ENCODE measurements at regions not wholly inside any gene's neighbourhood (a gene's known extent, or its start where the extent isn't known, plus 50 kb on each side); places are given as distances from the start of the nearest gene placed in this dataset.

DNA sequence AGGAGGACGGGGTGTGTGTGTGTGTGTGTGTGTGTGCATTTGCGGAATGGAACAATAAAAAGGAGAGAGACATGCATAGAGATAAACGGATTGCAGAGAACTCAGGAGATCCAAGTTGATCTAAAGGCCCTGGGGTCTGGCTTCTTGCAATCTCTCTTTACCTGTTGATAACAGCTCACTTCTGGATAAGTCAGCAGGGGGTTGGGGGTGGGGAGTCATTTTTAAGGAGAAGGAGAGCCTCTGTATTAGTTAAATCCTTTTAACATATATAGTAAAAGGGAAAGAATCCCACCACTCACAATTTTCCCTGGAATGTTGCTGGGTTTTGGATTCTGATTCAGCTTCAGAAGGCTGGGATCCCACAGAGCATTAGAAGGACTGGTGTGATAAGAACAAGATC is 87.5 kb upstream of the MITF start:
- Histone ChIP-seq H3K27me3 (replicated peaks; ENCODE audit: insufficient read depth) (no peaks in the 10 kb centered on the region), H3K4me3 (no peak overlapping the region), H3K9me3 (no peaks in the 10 kb centered on the region), H3K36me3 (no peaks in the 10 kb centered on the region), H3K4me1 (replicated peaks) (no peaks in the 10 kb centered on the region), H3K27ac (no peak overlapping the region)
- TF ChIP-seq POLR2AphosphoS5 (IDR thresholded peaks at IDR 0.05) (no peak), POLR2A (IDR thresholded peaks at IDR 0.05) (no peak)
- TF ChIP-seq, protein P1, sequence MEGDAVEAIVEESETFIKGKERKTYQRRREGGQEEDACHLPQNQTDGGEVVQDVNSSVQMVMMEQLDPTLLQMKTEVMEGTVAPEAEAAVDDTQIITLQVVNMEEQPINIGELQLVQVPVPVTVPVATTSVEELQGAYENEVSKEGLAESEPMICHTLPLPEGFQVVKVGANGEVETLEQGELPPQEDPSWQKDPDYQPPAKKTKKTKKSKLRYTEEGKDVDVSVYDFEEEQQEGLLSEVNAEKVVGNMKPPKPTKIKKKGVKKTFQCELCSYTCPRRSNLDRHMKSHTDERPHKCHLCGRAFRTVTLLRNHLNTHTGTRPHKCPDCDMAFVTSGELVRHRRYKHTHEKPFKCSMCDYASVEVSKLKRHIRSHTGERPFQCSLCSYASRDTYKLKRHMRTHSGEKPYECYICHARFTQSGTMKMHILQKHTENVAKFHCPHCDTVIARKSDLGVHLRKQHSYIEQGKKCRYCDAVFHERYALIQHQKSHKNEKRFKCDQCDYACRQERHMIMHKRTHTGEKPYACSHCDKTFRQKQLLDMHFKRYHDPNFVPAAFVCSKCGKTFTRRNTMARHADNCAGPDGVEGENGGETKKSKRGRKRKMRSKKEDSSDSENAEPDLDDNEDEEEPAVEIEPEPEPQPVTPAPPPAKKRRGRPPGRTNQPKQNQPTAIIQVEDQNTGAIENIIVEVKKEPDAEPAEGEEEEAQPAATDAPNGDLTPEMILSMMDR (IDR thresholded peaks at IDR 0.05) = no peak
- WGBS = 90% methylated on average over 3 of the region's 3 CpGs
- DNase-seq (ENCODE audit: low spot score) = no peak
- intact Hi-C loops (cut with DNase I) = loop anchor here (5.0 kb wide), 1 partner anchor 89 kb away; no protein-coding TSS in a partner anchor

DNA sequence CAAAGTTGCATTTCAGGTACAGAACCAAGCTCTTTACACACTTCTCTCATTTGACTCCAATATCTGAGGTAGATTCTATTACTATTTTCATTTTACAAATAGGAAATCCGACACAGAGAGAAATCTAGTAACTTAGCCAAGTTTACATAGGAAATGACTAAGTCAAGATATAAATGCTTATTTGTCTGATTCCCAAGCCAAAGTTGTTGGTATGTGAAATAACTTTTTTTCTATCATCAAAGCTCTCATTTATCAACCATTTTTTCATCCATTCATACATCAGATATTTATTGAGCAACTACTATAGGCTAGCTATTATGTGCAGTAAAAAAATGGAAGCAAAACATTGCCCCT is 89.2 kb upstream of the MITF start:
- H3K4me3 ChIP-seq = no peak overlapping the region
- TF ChIP-seq POLR2AphosphoS5 (IDR thresholded peaks at IDR 0.05) (no peak), POLR2A (IDR thresholded peaks at IDR 0.05) (no peak)
- TF ChIP-seq, protein P1 (IDR thresholded peaks at IDR 0.05) = no peak
- H3K36me3 ChIP-seq = no peaks in the 10 kb centered on the region
- H3K27me3 ChIP-seq (replicated peaks; ENCODE audit: insufficient read depth) = no peaks in the 10 kb centered on the region
- no peaks in the 10 kb centered on the region for H3K4me1 ChIP-seq (replicated peaks)
- H3K9me3 ChIP-seq = no peaks in the 10 kb centered on the region
- intact Hi-C loops (cut with DNase I) = loop anchor here (5.0 kb wide), 1 partner anchor 88 kb away; no protein-coding TSS in a partner anchor
- DNase-seq (ENCODE audit: low spot score) = no peak
- H3K27ac ChIP-seq = no peak overlapping the region
- 16% methylated on average over 1 of the region's 1 CpG for WGBS

DNA sequence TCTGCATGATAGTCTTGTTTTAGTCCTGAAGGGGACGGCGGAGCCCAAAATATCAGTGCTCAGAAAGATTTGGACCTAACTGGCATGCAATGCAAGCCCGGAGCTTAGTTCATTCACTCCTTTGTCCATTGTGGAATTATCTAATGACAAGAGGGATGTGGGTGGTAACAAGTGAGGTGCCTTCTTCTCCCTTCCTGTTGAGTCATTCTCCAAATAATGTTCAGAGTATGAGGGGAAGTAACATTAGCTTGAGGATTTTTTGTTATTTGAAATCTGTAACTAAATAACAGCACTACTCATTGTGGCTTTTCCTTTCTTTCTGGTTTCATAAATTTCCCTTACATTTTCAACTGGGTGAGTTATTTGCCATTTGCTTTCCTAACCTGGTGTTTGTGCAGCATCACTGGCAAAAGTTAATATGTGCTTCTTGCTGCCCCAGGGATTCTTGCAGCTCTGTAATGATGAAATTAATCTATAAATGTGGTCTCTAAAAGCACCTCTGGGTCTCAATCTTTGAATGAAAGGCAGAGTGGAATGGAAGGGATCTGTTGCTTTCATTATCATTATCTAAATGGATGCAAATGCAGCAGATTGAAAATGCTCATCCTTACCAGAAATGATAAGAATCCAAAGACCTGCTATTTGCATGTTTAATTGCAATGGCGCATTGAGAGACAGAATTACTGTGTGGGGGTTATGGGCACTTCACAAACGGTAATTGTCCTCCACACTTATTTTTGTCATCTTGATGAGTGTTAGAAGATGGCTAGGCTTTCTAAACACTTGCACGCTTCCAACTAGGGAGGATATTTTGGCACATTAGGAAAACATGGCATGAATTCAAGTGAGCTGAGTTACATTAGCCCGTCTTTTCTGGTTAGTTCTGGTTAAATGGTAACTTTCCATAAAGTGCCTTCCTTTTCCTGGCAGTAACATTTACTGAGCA is 89.9 kb upstream of the MITF start:
- no peaks in the 10 kb centered on the region for H3K9me3 ChIP-seq
- no peaks in the 10 kb centered on the region for H3K36me3 ChIP-seq
- H3K4me1 ChIP-seq (replicated peaks) = no peaks in the 10 kb centered on the region
- H3K27me3 ChIP-seq (replicated peaks; ENCODE audit: insufficient read depth) = no peaks in the 10 kb centered on the region
- no peak for DNase-seq (ENCODE audit: low spot score)
- intact Hi-C loops (cut with DNase I) = loop anchor here (5.0 kb wide), 1 partner anchor 87 kb away; no protein-coding TSS in a partner anchor
- no peak for TF ChIP-seq POLR2AphosphoS5 (IDR thresholded peaks at IDR 0.05)
- TF ChIP-seq POLR2A (IDR thresholded peaks at IDR 0.05) = no peak
- TF ChIP-seq, protein P1 (IDR thresholded peaks at IDR 0.05) = no peak
- H3K27ac ChIP-seq = no peak overlapping the region
- WGBS = 43% methylated on average over 7 of the region's 7 CpGs
- H3K4me3 ChIP-seq = no peak overlapping the region

DNA sequence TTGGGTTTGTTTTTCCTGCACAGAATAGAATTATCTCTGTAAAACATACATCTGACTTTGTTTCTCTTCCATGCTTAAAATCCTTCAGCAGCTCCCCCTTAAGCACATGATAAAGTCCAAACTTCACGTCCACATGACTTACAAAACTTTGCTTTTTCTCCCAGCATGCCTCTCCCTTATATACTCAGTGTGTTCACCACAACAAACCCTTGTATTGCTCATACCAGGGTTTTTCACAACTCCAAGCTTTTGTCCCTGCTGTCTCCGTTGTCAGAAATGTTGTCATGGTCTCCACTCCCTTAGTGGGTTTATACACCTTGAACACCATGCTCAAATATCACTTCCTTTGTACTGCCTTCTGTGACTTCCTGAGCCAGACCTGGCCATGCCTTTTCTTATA is 91.1 kb upstream of the MITF start:
- H3K36me3 ChIP-seq = no peaks in the 10 kb centered on the region
- WGBS = 82% methylated on average over 2 of the region's 2 CpGs
- TF ChIP-seq POLR2AphosphoS5 (IDR thresholded peaks at IDR 0.05) = no peak
- no peak for TF ChIP-seq POLR2A (IDR thresholded peaks at IDR 0.05)
- TF ChIP-seq, protein P1 (IDR thresholded peaks at IDR 0.05) = no peak
- H3K4me3 ChIP-seq = no peak overlapping the region
- H3K27me3 ChIP-seq (replicated peaks; ENCODE audit: insufficient read depth) = no peaks in the 10 kb centered on the region
- no peak for DNase-seq (ENCODE audit: low spot score)
- H3K27ac ChIP-seq = no peak overlapping the region
- no peaks in the 10 kb centered on the region for H3K9me3 ChIP-seq
- H3K4me1 ChIP-seq (replicated peaks) = no peaks in the 10 kb centered on the region
- intact Hi-C loops (cut with DNase I) = no loop called here
